A549 (cell line): ENCODE measurements at regions not wholly inside any gene's neighbourhood (a gene's known extent, or its start where the extent isn't known, plus 50 kb on each side); places are given as distances from the start of the nearest gene placed in this dataset.
"Not testable (repeated sequence)": the region's sequence is repeated elsewhere in the genome, so short reads cannot be mapped to it uniquely, and the experiment has no call there.

ENCODE experiments used
- CEBPB ChIP-seq, 2 experiments: fragments of >200 bp in 1 of 2; sonication (Bioruptor Twin) in 1 of 2; formaldehyde crosslinking in 1 of 2; IDR thresholded peaks; 2 replicates each; pipeline ENCODE4 v1.6.1; 2012 to 2016
- EP300 ChIP-seq, 2 experiments: fragments of >200 bp; sonication (Bioruptor Twin); formaldehyde crosslinking; IDR thresholded peaks; 2 replicates in 1 of 2; 3 replicates in 1 of 2; pipeline ENCODE4 v1.6.1; 2016 to 2017
- HEYL ChIP-seq: fragments of 250-450 bp; sonication (Bioruptor Pico); IDR thresholded peaks from 2 replicates; pipeline ENCODE4 v1.8.0; 2021; ENCODE audit warnings: mild to moderate bottlenecking, moderate library complexity
- MYC ChIP-seq: IDR thresholded peaks from 2 replicates; pipeline ENCODE4 v1.6.1; 2012; ENCODE audit warnings: mild to moderate bottlenecking, inconsistent platforms, low read length, improper control_type of control experiment, borderline replicate concordance
- POLR2A ChIP-seq: IDR thresholded peaks from 2 replicates; pipeline ENCODE4 v1.6.1; 2012; ENCODE audit warnings: mild to moderate bottlenecking, low read length
- SREBF2 ChIP-seq: fragments of 450-650 bp; IDR thresholded peaks from 2 replicates; pipeline ENCODE4 v1.6.1; 2014; ENCODE audit warnings: mild to moderate bottlenecking, moderate library complexity
- TF ChIP-seq, protein P1 (sequence below): fragments of >200 bp; sonication (Bioruptor Twin); formaldehyde crosslinking; IDR thresholded peaks from 3 replicates; pipeline ENCODE4 v1.5.1; 2016
- TF ChIP-seq, protein P2 (sequence below): fragments of 200-600 bp; sonication (generic); IDR thresholded peaks from 2 replicates; pipeline ENCODE4 v1.6.1; 2016; ENCODE audit warnings: antibody characterized with exemption, mild to moderate bottlenecking, moderate library complexity
- TF ChIP-seq, protein P3 (sequence below): IDR thresholded peaks from 2 replicates; pipeline ENCODE4 v1.6.1; 2012; ENCODE audit warnings: low read depth, borderline replicate concordance
- TF ChIP-seq, protein P4 (sequence below): IDR thresholded peaks from 2 replicates; pipeline ENCODE4 v1.6.1; 2012
- TF ChIP-seq, protein P5 (sequence below): IDR thresholded peaks from 2 replicates; pipeline ENCODE4 v1.6.1; 2012
- TF ChIP-seq, protein P6 (sequence below): fragments of >200 bp; sonication (Bioruptor Twin); formaldehyde crosslinking; IDR thresholded peaks from 3 replicates; pipeline ENCODE4 v1.6.1; 2016

DNA sequence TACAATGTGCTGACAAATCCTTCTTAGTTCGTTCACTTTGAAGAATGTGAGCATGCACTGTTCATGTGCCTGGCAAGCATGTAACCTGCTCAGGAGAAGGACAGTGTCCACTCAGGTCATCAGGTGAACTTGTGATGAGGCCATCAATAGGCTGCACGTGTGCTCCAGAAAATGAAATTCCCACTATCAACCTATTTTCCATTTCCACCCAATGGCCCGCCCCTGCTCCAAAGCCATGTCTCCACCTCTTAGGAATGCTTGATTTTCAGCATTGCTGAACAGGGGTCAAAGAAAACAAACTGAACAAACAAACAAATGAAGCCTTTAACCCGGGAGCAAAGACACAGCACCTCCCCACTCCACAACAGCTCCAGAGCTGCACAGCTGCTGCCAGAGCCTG is 563.2 kb downstream of the TUBA3C start:
- TF ChIP-seq, protein P1, sequence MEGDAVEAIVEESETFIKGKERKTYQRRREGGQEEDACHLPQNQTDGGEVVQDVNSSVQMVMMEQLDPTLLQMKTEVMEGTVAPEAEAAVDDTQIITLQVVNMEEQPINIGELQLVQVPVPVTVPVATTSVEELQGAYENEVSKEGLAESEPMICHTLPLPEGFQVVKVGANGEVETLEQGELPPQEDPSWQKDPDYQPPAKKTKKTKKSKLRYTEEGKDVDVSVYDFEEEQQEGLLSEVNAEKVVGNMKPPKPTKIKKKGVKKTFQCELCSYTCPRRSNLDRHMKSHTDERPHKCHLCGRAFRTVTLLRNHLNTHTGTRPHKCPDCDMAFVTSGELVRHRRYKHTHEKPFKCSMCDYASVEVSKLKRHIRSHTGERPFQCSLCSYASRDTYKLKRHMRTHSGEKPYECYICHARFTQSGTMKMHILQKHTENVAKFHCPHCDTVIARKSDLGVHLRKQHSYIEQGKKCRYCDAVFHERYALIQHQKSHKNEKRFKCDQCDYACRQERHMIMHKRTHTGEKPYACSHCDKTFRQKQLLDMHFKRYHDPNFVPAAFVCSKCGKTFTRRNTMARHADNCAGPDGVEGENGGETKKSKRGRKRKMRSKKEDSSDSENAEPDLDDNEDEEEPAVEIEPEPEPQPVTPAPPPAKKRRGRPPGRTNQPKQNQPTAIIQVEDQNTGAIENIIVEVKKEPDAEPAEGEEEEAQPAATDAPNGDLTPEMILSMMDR = not testable (repeated sequence)
- TF ChIP-seq, protein P2, sequence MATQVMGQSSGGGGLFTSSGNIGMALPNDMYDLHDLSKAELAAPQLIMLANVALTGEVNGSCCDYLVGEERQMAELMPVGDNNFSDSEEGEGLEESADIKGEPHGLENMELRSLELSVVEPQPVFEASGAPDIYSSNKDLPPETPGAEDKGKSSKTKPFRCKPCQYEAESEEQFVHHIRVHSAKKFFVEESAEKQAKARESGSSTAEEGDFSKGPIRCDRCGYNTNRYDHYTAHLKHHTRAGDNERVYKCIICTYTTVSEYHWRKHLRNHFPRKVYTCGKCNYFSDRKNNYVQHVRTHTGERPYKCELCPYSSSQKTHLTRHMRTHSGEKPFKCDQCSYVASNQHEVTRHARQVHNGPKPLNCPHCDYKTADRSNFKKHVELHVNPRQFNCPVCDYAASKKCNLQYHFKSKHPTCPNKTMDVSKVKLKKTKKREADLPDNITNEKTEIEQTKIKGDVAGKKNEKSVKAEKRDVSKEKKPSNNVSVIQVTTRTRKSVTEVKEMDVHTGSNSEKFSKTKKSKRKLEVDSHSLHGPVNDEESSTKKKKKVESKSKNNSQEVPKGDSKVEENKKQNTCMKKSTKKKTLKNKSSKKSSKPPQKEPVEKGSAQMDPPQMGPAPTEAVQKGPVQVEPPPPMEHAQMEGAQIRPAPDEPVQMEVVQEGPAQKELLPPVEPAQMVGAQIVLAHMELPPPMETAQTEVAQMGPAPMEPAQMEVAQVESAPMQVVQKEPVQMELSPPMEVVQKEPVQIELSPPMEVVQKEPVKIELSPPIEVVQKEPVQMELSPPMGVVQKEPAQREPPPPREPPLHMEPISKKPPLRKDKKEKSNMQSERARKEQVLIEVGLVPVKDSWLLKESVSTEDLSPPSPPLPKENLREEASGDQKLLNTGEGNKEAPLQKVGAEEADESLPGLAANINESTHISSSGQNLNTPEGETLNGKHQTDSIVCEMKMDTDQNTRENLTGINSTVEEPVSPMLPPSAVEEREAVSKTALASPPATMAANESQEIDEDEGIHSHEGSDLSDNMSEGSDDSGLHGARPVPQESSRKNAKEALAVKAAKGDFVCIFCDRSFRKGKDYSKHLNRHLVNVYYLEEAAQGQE = not testable (repeated sequence)
- TF ChIP-seq, protein P3, sequence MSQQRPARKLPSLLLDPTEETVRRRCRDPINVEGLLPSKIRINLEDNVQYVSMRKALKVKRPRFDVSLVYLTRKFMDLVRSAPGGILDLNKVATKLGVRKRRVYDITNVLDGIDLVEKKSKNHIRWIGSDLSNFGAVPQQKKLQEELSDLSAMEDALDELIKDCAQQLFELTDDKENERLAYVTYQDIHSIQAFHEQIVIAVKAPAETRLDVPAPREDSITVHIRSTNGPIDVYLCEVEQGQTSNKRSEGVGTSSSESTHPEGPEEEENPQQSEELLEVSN = not testable (repeated sequence)
- not testable (repeated sequence) for TF ChIP-seq POLR2A; EP300 (IDR thresholded peaks at IDR 0.05); SREBF2; MYC; CEBPB (IDR thresholded peaks at IDR 0.05); HEYL (CRISPR knock-in tag)
- TF ChIP-seq, protein P4, sequence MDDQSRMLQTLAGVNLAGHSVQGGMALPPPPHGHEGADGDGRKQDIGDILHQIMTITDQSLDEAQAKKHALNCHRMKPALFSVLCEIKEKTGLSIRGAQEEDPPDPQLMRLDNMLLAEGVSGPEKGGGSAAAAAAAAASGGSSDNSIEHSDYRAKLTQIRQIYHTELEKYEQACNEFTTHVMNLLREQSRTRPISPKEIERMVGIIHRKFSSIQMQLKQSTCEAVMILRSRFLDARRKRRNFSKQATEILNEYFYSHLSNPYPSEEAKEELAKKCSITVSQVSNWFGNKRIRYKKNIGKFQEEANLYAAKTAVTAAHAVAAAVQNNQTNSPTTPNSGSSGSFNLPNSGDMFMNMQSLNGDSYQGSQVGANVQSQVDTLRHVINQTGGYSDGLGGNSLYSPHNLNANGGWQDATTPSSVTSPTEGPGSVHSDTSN = not testable (repeated sequence)
- TF ChIP-seq, protein P5, sequence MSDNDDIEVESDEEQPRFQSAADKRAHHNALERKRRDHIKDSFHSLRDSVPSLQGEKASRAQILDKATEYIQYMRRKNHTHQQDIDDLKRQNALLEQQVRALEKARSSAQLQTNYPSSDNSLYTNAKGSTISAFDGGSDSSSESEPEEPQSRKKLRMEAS = not testable (repeated sequence)
- TF ChIP-seq, protein P6, sequence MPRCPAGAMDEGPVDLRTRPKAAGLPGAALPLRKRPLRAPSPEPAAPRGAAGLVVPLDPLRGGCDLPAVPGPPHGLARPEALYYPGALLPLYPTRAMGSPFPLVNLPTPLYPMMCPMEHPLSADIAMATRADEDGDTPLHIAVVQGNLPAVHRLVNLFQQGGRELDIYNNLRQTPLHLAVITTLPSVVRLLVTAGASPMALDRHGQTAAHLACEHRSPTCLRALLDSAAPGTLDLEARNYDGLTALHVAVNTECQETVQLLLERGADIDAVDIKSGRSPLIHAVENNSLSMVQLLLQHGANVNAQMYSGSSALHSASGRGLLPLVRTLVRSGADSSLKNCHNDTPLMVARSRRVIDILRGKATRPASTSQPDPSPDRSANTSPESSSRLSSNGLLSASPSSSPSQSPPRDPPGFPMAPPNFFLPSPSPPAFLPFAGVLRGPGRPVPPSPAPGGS = not testable (repeated sequence)
